Karpas-422 (cell line): ENCODE measurements at regions not wholly inside any gene's neighbourhood (a gene's known extent, or its start where the extent isn't known, plus 50 kb on each side); places are given as distances from the start of the nearest gene placed in this dataset.
A peak's percentile ranks its signal among the peaks of the same experiment; 100 is the strongest.

Source experiments
- DNase-seq: peaks from one replicate; pipeline ENCODE4 v3.0.0-alpha.2; 2015
- H2AFZ ChIP-seq: fragments of 200-600 bp; sonication (generic); 2 replicates; pipeline ENCODE4 v1.6.1; 2014; ENCODE audit warnings: antibody characterized with exemption, low read length, mixed read lengths
- H3K27ac ChIP-seq: fragments of 200-600 bp; sonication (generic); 2 replicates; pipeline ENCODE4 v1.5.1; 2014; ENCODE audit warnings: mild to moderate bottlenecking, low read length, moderate library complexity
- H3K27me3 ChIP-seq: fragments of 200-600 bp; sonication (generic); 2 replicates; pipeline ENCODE4 v1.6.1; 2014; ENCODE audit warnings: low read length, mixed read lengths
- H3K36me3 ChIP-seq: fragments of 200-600 bp; sonication (generic); 2 replicates; pipeline ENCODE4 v1.6.1; 2014; ENCODE audit warnings: low read length, mixed read lengths; ENCODE audit not compliant: insufficient read depth
- H3K4me1 ChIP-seq: fragments of 200-600 bp; sonication (generic); 2 replicates; pipeline ENCODE4 v1.6.1; 2014; ENCODE audit warnings: mild to moderate bottlenecking, low read length, mixed read lengths
- H3K4me2 ChIP-seq: fragments of 200-600 bp; sonication (generic); 2 replicates; pipeline ENCODE4 v1.6.1; 2014; ENCODE audit warnings: low read length, low read depth, mild to moderate bottlenecking; ENCODE audit not compliant: poor library complexity, severe bottlenecking
- H3K4me3 ChIP-seq: fragments of 200-600 bp; sonication (generic); 2 replicates; pipeline ENCODE4 v1.5.1; 2014; ENCODE audit warnings: mild to moderate bottlenecking, antibody characterized with exemption, low read length, mixed read lengths
- H3K79me2 ChIP-seq: fragments of 200-600 bp; sonication (generic); 2 replicates; pipeline ENCODE4 v1.6.1; 2014; ENCODE audit warnings: mild to moderate bottlenecking, low read length, mixed read lengths
- H3K9ac ChIP-seq: fragments of 200-600 bp; sonication (generic); 2 replicates; pipeline ENCODE4 v1.6.0; 2014; ENCODE audit warnings: low read length
- H3K9me2 ChIP-seq: fragments of 200-600 bp; sonication (generic), shearing (Covaris generic); replicated peaks from 2 replicates; pipeline ENCODE4 v1.6.0; 2014; ENCODE audit warnings: mild to moderate bottlenecking, low read length, moderate library complexity; ENCODE audit not compliant: insufficient read depth
- H3K9me3 ChIP-seq: fragments of 300-700, 200-600 bp; sonication (generic); 2 replicates; pipeline ENCODE4 v1.6.1; 2014; ENCODE audit warnings: low read length, mixed read lengths
- H4K20me1 ChIP-seq: fragments of 200-600 bp; sonication (generic); 2 replicates; pipeline ENCODE4 v1.6.1; 2014; ENCODE audit warnings: mild to moderate bottlenecking, antibody characterized with exemption, low read length, low read depth; ENCODE audit not compliant: insufficient read depth

GRCh38 chr1:208449951-208450350 lies 205.8 kb upstream of the PLXNA2 start:
- H3K27me3 ChIP-seq, result no peaks in the 10 kb centered on the region; the same call in 1 of the 2 replicates
- DNase-seq, result no peak
- H3K9me2 ChIP-seq, result no peaks in the 10 kb centered on the region
- H3K4me3 ChIP-seq, result no peak overlapping the region
- no peak overlapping the region for H3K27ac ChIP-seq
- H3K9me3 ChIP-seq, result no peaks in the 10 kb centered on the region
- no peak overlapping the region for H3K9ac ChIP-seq
- H3K4me2 ChIP-seq, result no peak overlapping the region
- no peak overlapping the region for H2AFZ ChIP-seq
- H4K20me1 ChIP-seq, result no peaks in the 10 kb centered on the region
- H3K4me1 ChIP-seq, result no peaks in the 10 kb centered on the region
- no peaks in the 10 kb centered on the region for H3K36me3 ChIP-seq
- no peaks in the 10 kb centered on the region for H3K79me2 ChIP-seq

GRCh38 chr1:208450958-208451357 lies 206.8 kb upstream of the PLXNA2 start:
- DNase-seq, result no peak
- Histone ChIP-seq H3K9me3 (no peaks in the 10 kb centered on the region), H3K4me1 (no peaks in the 10 kb centered on the region), H3K27me3 (no peaks in the 10 kb centered on the region; the same call in 1 of the 2 replicates), H3K4me2 (no peak overlapping the region), H3K9ac (no peak overlapping the region), H2AFZ (no peak overlapping the region), H3K27ac (no peak overlapping the region), H3K9me2 (no peaks in the 10 kb centered on the region), H4K20me1 (no peaks in the 10 kb centered on the region), H3K4me3 (no peak overlapping the region), H3K36me3 (no peaks in the 10 kb centered on the region), H3K79me2 (no peaks in the 10 kb centered on the region)

- Histone ChIP-seq H2AFZ (no peak overlapping the region), H4K20me1 (no peaks in the 10 kb centered on the region), H3K9me2 (no peaks in the 10 kb centered on the region), H3K27ac (no peak overlapping the region), H3K36me3 (no peaks in the 10 kb centered on the region), H3K79me2 (no peaks in the 10 kb centered on the region), H3K9me3 (no peaks in the 10 kb centered on the region), H3K4me2 (no peak overlapping the region), H3K4me3 (no peak overlapping the region), H3K27me3 (no peaks in the 10 kb centered on the region), H3K4me1 (no peaks in the 10 kb centered on the region), H3K9ac (no peak overlapping the region)
- no peak for DNase-seq
These were observed 211.6 kb upstream of the PLXNA2 start for GRCh38 chr1:208455821-208456220.

- Histone ChIP-seq H3K4me3 (no peak overlapping the region), H3K36me3 (no peaks in the 10 kb centered on the region), H3K4me1 (no peaks in the 10 kb centered on the region), H3K79me2 (no peaks in the 10 kb centered on the region), H3K4me2 (no peak overlapping the region), H3K9me3 (no peaks in the 10 kb centered on the region), H3K9ac (no peak overlapping the region), H2AFZ (no peak overlapping the region), H3K9me2 (no peaks in the 10 kb centered on the region), H3K27me3 (no peaks in the 10 kb centered on the region), H3K27ac (no peak overlapping the region), H4K20me1 (no peaks in the 10 kb centered on the region)
- DNase-seq, result no peak
These were observed 212.3 kb upstream of the PLXNA2 start for GRCh38 chr1:208456487-208456886.

- Histone ChIP-seq H3K9me2 (no peaks in the 10 kb centered on the region), H3K9me3 (no peaks in the 10 kb centered on the region), H3K36me3 (no peaks in the 10 kb centered on the region), H3K27ac (no peak overlapping the region), H3K9ac (no peak overlapping the region), H4K20me1 (no peaks in the 10 kb centered on the region), H3K4me1 (no peaks in the 10 kb centered on the region), H2AFZ (no peak overlapping the region), H3K79me2 (no peaks in the 10 kb centered on the region), H3K4me2 (no peak overlapping the region), H3K27me3 (no peaks in the 10 kb centered on the region), H3K4me3 (no peak overlapping the region)
- DNase-seq, result no peak
These were observed 216.6 kb upstream of the PLXNA2 start for GRCh38 chr1:208460823-208461222.

- Histone ChIP-seq H3K9me3 (no peaks in the 10 kb centered on the region), H3K36me3 (no peaks in the 10 kb centered on the region), H3K9ac (no peak overlapping the region), H4K20me1 (no peaks in the 10 kb centered on the region), H2AFZ (no peak overlapping the region), H3K4me1 (no peaks in the 10 kb centered on the region), H3K27me3 (no peaks in the 10 kb centered on the region), H3K4me2 (no peak overlapping the region), H3K79me2 (no peaks in the 10 kb centered on the region), H3K9me2 (no peaks in the 10 kb centered on the region), H3K4me3 (no peak overlapping the region), H3K27ac (no peak overlapping the region)
- DNase-seq, result peak; percentile 60
These were observed 217.5 kb upstream of the PLXNA2 start for GRCh38 chr1:208461680-208462079.

GRCh38 chr1:208462761-208463160 lies 218.6 kb upstream of the PLXNA2 start:
- H3K79me2 ChIP-seq, result no peaks in the 10 kb centered on the region

GRCh38 chr1:208465266-208465665 lies 221.1 kb upstream of the PLXNA2 start:
- Histone ChIP-seq H3K27ac (no peak overlapping the region), H3K36me3 (no peaks in the 10 kb centered on the region), H3K9me2 (no peaks in the 10 kb centered on the region), H3K4me1 (no peaks in the 10 kb centered on the region), H3K27me3 (no peaks in the 10 kb centered on the region), H3K9ac (no peak overlapping the region), H4K20me1 (no peaks in the 10 kb centered on the region), H3K4me3 (no peak overlapping the region), H2AFZ (no peak overlapping the region), H3K4me2 (no peak overlapping the region), H3K9me3 (no peaks in the 10 kb centered on the region), H3K79me2 (no peaks in the 10 kb centered on the region)
- DNase-seq, result no peak

More at GRCh38 chr1:208462761-208463160, 218.6 kb upstream of the PLXNA2 start:
- Histone ChIP-seq H3K4me1 (no peaks in the 10 kb centered on the region), H2AFZ (no peak overlapping the region), H3K9ac (no peak overlapping the region), H3K4me3 (no peak overlapping the region), H3K9me3 (no peaks in the 10 kb centered on the region), H3K27ac (no peak overlapping the region), H4K20me1 (no peaks in the 10 kb centered on the region), H3K9me2 (no peaks in the 10 kb centered on the region), H3K36me3 (no peaks in the 10 kb centered on the region), H3K4me2 (no peak overlapping the region), H3K27me3 (no peaks in the 10 kb centered on the region)
- no peak for DNase-seq
